ENCODE measurements at regions not wholly inside any gene's neighbourhood (a gene's known extent, or its start where the extent isn't known, plus 50 kb on each side); places are given as distances from the start of the nearest gene placed in this dataset.

DNA sequence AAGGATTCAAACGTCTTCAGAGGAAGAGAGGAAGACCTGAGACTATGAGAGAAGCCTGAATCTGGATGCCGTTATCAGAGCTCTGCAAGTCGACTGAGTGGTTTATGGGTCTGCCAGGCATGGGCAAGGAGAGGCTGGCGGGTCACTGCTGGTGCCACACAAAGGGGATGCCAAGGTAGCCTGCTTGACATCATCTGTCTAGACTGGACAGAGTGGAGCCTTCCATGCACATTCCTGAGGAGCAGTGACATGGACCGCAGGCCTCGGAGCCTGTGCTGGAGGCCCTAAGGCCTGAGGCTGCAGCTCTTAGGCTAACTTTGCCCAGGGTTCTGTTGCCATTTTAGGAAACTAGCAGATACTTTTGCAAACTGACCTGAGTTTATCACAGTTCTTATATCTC is 127.4 kb downstream of the WT1 start:
- Histone ChIP-seq H3K27me3 (ENCODE audit: control insufficient read depth, extremely low read depth, insufficient read depth, low read length) (no peaks in the 10 kb centered on the region), H3K4me1 (ENCODE audit: control insufficient read depth, extremely low read depth, insufficient read depth, low read length) (no peaks in the 10 kb centered on the region), H3K79me2 (ENCODE audit: control insufficient read depth, insufficient read depth, low read length) (no peaks in the 10 kb centered on the region), H3K4me3 (ENCODE audit: control insufficient read depth in 2 of 3, extremely low read depth in 1 of 3, insufficient read depth in 2 of 3, low read depth in 1 of 3, low read length in 3 of 3) (no peak overlapping the region), H3K9me3 (ENCODE audit: control insufficient read depth, low read depth, low read length) (no peaks in the 10 kb centered on the region), H3K9me1 (ENCODE audit: control insufficient read depth, extremely low read depth, insufficient read depth, low read length) (no peaks in the 10 kb centered on the region), H3K9ac (ENCODE audit: control insufficient read depth, extremely low read depth, insufficient read depth, low read length) (no peak overlapping the region), H3K27ac (ENCODE audit: control insufficient read depth, insufficient read depth, low read length) (no peak overlapping the region), H3K36me3 (ENCODE audit: control insufficient read depth in 2 of 2, extremely low read depth in 1 of 2, insufficient read depth in 2 of 2, low read length in 2 of 2) (no peaks in the 10 kb centered on the region), H3K4me2 (ENCODE audit: control insufficient read depth, extremely low read depth, insufficient read depth, low read depth, low read length) (no peak overlapping the region), H2AFZ (ENCODE audit: control insufficient read depth, low read length) (no peak overlapping the region), H4K20me1 (ENCODE audit: control insufficient read depth, extremely low read depth, insufficient read depth, low read length) (no peaks in the 10 kb centered on the region)
- dilution Hi-C loops (cut with MboI; ENCODE audit: extremely low pct_ligation_motif_present, low sequenced_read_pairs) = no loop called here
- FAIRE-seq = no peak
- TF ChIP-seq EZH2 (IDR thresholded peaks at IDR 0.05; ENCODE audit: low read length) = no peak
- TF ChIP-seq, protein P1, sequence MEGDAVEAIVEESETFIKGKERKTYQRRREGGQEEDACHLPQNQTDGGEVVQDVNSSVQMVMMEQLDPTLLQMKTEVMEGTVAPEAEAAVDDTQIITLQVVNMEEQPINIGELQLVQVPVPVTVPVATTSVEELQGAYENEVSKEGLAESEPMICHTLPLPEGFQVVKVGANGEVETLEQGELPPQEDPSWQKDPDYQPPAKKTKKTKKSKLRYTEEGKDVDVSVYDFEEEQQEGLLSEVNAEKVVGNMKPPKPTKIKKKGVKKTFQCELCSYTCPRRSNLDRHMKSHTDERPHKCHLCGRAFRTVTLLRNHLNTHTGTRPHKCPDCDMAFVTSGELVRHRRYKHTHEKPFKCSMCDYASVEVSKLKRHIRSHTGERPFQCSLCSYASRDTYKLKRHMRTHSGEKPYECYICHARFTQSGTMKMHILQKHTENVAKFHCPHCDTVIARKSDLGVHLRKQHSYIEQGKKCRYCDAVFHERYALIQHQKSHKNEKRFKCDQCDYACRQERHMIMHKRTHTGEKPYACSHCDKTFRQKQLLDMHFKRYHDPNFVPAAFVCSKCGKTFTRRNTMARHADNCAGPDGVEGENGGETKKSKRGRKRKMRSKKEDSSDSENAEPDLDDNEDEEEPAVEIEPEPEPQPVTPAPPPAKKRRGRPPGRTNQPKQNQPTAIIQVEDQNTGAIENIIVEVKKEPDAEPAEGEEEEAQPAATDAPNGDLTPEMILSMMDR (optimal IDR thresholded peaks at IDR 0.05 in 1 of 3, IDR thresholded peaks at IDR 0.05 in 1 of 3, conservative IDR thresholded peaks at IDR 0.05 in 1 of 3; ENCODE audit: extremely low read depth in 1 of 3, insufficient read depth in 2 of 3, low read length in 3 of 3) = no peak
- no peak for DNase-seq (ENCODE audit: low read depth, low spot score)

DNA sequence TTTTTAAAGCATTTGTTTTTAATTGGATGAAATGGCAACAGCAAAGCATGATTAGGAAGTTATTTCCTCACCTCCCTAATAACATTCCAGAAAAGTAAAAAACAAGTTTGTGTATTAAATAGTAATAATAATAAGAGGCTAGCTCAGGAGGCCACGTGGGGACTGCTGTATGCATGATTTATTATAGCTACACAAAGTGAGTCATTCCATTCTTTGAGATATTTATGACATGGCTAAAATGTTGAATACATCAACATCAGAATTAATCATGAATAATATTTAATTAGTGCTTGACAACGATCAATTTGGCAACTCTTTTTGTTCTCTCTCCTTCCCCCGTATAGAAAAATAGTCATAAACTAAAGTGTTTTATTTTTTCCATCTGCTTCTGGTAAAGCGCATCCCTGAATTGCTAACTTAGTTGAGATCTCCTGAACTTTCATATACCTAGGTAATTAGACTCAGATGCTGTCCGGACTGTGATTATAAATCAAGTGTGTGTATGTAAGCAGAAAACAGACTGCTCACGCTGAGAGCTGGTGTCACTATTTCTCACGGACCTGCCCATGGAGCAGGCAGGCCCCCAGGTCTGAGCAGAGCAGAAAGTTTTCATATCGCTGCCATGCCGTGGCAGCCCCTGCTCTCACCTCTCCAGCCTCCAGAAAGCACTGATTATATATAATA is 125.7 kb downstream of the WT1 start:
- no peak overlapping the region for H3K27ac ChIP-seq (ENCODE audit: control insufficient read depth, insufficient read depth, low read length)
- no peak overlapping the region for H3K4me2 ChIP-seq (ENCODE audit: control insufficient read depth, extremely low read depth, insufficient read depth, low read depth, low read length)
- no peaks in the 10 kb centered on the region for H3K36me3 ChIP-seq (ENCODE audit: control insufficient read depth in 2 of 2, extremely low read depth in 1 of 2, insufficient read depth in 2 of 2, low read length in 2 of 2)
- no peak for TF ChIP-seq EZH2 (IDR thresholded peaks at IDR 0.05; ENCODE audit: low read length)
- TF ChIP-seq, protein P1 (optimal IDR thresholded peaks at IDR 0.05 in 1 of 3, IDR thresholded peaks at IDR 0.05 in 1 of 3, conservative IDR thresholded peaks at IDR 0.05 in 1 of 3; ENCODE audit: extremely low read depth in 1 of 3, insufficient read depth in 2 of 3, low read length in 3 of 3) = no peak
- H3K9ac ChIP-seq (ENCODE audit: control insufficient read depth, extremely low read depth, insufficient read depth, low read length) = no peak overlapping the region
- no peaks in the 10 kb centered on the region for H4K20me1 ChIP-seq (ENCODE audit: control insufficient read depth, extremely low read depth, insufficient read depth, low read length)
- dilution Hi-C loops (cut with MboI; ENCODE audit: extremely low pct_ligation_motif_present, low sequenced_read_pairs) = no loop called here
- no peaks in the 10 kb centered on the region for H3K9me1 ChIP-seq (ENCODE audit: control insufficient read depth, extremely low read depth, insufficient read depth, low read length)
- no peak for DNase-seq (ENCODE audit: low read depth, low spot score)
- no peak overlapping the region for H3K4me3 ChIP-seq (ENCODE audit: control insufficient read depth in 2 of 3, extremely low read depth in 1 of 3, insufficient read depth in 2 of 3, low read depth in 1 of 3, low read length in 3 of 3)
- no peaks in the 10 kb centered on the region for H3K27me3 ChIP-seq (ENCODE audit: control insufficient read depth, extremely low read depth, insufficient read depth, low read length)
- H3K9me3 ChIP-seq (ENCODE audit: control insufficient read depth, low read depth, low read length) = no peaks in the 10 kb centered on the region
- no peak overlapping the region for H2AFZ ChIP-seq (ENCODE audit: control insufficient read depth, low read length)
- no peaks in the 10 kb centered on the region for H3K4me1 ChIP-seq (ENCODE audit: control insufficient read depth, extremely low read depth, insufficient read depth, low read length)
- FAIRE-seq = no peak
- no peaks in the 10 kb centered on the region for H3K79me2 ChIP-seq (ENCODE audit: control insufficient read depth, insufficient read depth, low read length)
